HG03064 (cell line): ENCODE measurements at regions not wholly inside any gene's neighbourhood (a gene's known extent, or its start where the extent isn't known, plus 50 kb on each side); places are given as distances from the start of the nearest gene placed in this dataset.

Experiments used
- ATAC-seq: cut with Tn5 transposase; IDR thresholded peaks from one replicate; pipeline ENCODE4 v1.9.1; 2021; ENCODE audit warnings: low read depth; ENCODE audit not compliant: unreplicated experiment

- no peak for ATAC-seq
Observed at GRCh38 chr3:67901681-67902080, 247.3 kb upstream of the SUCLG2 start.

- no peak for ATAC-seq
Observed at GRCh38 chr3:67898916-67899315, 244.5 kb upstream of the SUCLG2 start.

- ATAC-seq, result no peak
Observed at GRCh38 chr3:67897351-67898336, 243.2 kb upstream of the SUCLG2 start.

GRCh38 chr3:67896130-67896529 lies 241.7 kb upstream of the SUCLG2 start:
- ATAC-seq, result no peak

- ATAC-seq, result no peak
Observed at GRCh38 chr3:67894510-67894909, 240.1 kb upstream of the SUCLG2 start.

GRCh38 chr3:67884345-67884744 lies 229.9 kb upstream of the SUCLG2 start:
- ATAC-seq, result no peak

- no peak for ATAC-seq
Observed at GRCh38 chr3:67883766-67884165, 229.4 kb upstream of the SUCLG2 start.

GRCh38 chr3:67882981-67883380 lies 228.6 kb upstream of the SUCLG2 start:
- no peak for ATAC-seq

GRCh38 chr3:67876261-67876660 lies 221.8 kb upstream of the SUCLG2 start:
- no peak for ATAC-seq

- ATAC-seq, result no peak
Observed at GRCh38 chr3:67875858-67876257, 221.4 kb upstream of the SUCLG2 start.

- no peak for ATAC-seq
Observed at GRCh38 chr3:67875338-67875737, 220.9 kb upstream of the SUCLG2 start.

- ATAC-seq, result no peak
Observed at GRCh38 chr3:67870477-67870876, 216.1 kb upstream of the SUCLG2 start.

- no peak for ATAC-seq
Observed at GRCh38 chr3:67866571-67866970, 212.2 kb upstream of the SUCLG2 start.

- ATAC-seq, result no peak
Observed at GRCh38 chr3:67864587-67865183, 210.3 kb upstream of the SUCLG2 start.

- no peak for ATAC-seq
Observed at GRCh38 chr3:67863869-67864268, 209.5 kb upstream of the SUCLG2 start.

- no peak for ATAC-seq
Observed at GRCh38 chr3:67860429-67860828, 206.0 kb upstream of the SUCLG2 start.

GRCh38 chr3:67858492-67858891 lies 204.1 kb upstream of the SUCLG2 start:
- ATAC-seq, result no peak

GRCh38 chr3:67856718-67857117 lies 202.3 kb upstream of the SUCLG2 start:
- no peak for ATAC-seq

- no peak for ATAC-seq
Observed at GRCh38 chr3:67854663-67855062, 200.3 kb upstream of the SUCLG2 start.

- no peak for ATAC-seq
Observed at GRCh38 chr3:67853520-67853919, 199.1 kb upstream of the SUCLG2 start.

GRCh38 chr3:67848299-67848698 lies 193.9 kb upstream of the SUCLG2 start:
- no peak for ATAC-seq

- no peak for ATAC-seq
Observed at GRCh38 chr3:67846166-67846565, 191.8 kb upstream of the SUCLG2 start.
